Pons (tissue), 1 donor: ENCODE measurements at regions not wholly inside any gene's neighbourhood (a gene's known extent, or its start where the extent isn't known, plus 50 kb on each side); places are given as distances from the start of the nearest gene placed in this dataset.
A peak's percentile ranks its signal among the peaks of the same experiment; 100 is the strongest.

Experiments
- DNase-seq: peaks from one replicate; pipeline ENCODE4 v3.0.0-alpha.2; 2016; ENCODE audit warnings: low spot score

DNA sequence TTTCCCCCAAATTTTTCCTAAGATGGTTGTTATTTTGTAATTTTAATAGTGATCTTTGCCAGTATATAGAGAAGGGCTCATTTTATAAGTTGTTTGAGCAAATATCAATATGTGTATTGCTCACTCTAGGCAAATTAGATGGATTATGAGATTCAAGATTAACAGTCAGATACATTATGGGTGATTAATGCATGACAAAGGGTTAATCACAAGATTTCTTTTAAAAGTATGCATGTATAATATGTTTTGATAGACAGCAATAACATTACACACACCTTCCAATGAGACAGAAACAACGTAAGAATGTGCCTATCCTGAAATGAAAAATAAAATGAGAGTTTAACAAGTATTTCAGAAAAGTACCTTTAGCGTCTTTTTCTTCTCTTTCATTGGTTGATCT is 547.6 kb upstream of the AGTR1 start:
- DNase-seq = no peak

DNA sequence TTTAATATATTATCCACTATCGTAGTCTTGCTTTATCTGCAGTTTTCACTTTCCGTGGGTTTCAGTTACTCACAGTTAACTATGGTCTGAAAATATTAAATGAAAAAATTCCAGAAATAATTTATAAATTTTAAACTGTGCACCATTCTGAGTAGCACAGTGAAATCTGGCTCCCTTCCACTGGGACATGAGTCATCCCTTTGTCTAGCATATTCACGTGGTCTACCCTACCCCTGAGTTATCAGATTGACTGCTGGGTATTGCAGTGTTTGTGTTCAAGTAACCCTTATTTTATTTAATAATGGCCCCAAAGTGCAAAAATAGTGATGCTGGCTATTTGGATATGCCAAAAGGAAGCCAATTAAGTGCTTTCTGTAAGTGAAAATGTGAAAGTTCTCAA is 539.5 kb upstream of the AGTR1 start:
- DNase-seq = peak; percentile 68

DNA sequence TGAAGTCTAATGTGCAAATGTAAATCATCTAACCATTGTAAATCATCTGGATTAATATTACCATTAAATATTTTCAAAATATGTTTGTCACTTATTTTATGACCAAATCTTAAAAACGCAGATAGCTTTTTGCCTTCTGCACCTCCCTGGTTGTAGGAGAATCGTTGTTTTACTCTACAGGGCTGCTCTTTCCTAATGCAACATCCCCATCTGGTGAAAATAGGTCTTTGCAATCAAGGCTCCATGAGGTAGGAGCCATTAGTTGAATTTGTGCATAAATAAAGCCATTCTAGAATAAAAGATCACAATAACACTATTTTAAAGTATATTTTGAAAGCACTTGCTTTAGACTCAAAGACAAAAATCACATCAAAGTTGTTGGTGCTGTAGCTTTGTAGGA is 535.6 kb upstream of the AGTR1 start:
- DNase-seq = peak; percentile 50

DNA sequence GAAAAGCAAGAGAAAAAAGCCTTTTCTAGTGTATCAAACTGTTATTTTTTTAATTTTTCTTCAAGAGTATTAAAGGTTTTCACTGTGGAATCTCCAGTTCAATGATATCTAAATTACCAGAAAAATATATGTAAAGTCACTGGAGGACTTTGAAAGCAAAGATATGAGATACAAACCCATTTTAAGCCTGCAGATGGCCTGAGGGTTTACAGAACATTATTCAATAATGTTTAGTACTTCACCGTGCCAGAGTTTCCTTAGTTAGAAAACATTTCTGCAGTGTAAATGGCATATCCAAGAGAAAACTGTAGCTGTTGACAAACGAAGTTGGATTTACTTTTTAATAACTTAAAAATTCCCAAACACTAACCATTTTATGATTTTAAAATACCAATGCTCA is 529.4 kb upstream of the AGTR1 start:
- DNase-seq = no peak

DNA sequence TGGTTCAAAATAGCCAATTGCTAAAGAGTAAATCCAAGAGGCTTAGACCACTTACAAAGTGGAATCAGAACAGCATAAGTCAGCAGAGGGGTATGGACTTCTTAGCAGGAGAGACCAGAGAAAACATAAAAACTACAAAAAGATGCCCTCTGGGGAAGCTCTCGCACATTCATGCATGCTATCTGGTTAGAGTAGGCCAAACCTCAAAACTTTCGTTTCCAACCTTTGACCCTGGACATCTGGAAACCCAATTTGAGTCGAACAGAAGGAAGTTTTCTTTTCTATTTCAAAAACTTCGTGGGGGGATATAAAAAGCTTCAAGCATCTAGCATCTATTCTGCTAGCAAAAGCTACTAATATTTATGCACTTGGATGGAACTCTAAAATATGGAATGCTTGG is 523.9 kb upstream of the AGTR1 start:
- no peak for DNase-seq

DNA sequence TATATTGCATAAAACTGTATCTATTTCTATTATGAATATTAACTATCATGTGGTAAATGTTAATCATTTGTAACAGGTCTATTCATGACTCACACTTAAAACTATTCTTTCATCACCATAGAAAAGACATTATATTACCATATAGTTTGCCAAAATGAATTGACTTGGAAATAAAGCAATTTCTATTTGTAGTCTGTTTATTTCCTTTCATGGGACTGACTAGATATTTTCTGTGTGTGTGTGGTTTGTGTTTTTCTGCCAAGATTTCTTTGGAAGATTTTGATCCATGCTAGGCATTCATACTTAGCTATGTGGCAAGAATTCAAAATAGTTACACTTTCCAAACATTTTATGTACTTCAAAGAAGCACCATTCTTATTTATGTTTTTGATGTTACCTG is 522.5 kb upstream of the AGTR1 start:
- no peak for DNase-seq

DNA sequence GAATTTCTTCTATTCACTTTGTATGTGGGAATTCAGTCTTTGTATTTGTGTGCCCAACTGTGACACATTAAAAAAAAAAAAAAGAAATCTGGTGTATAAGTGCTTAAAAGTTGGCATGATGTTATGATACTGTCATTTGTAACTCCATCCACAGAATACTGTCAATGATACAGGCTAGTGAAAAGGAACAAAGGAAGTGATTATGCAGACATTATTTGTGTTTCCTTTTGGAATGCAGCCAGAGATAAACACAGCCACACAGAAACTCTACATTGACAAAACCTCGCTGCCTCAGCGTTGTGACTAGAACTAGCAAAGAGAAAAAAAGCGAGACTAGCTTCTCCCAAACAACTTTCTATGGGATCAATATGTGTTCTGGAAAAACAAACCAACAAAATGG is 519.2 kb upstream of the AGTR1 start:
- peak; percentile 88 for DNase-seq

DNA sequence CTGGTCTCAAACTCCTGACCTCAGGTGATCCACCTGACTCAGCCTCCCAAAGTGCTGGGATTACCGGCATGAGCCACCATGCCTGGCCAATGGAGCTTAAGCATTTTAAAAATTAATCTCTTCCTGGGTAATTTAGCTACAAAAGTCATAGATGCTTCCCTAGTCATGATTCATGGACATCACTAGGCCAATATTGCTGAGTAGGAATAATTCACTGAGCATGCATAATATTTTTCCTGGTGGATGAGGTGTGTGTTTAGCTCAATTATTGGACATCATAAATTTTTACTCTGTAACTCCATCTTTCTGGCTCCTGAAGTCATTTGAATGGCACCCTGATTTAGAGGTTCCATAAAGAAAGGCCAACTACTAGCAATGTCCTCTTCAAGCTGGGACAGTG is 512.9 kb upstream of the AGTR1 start:
- DNase-seq = no peak

DNA sequence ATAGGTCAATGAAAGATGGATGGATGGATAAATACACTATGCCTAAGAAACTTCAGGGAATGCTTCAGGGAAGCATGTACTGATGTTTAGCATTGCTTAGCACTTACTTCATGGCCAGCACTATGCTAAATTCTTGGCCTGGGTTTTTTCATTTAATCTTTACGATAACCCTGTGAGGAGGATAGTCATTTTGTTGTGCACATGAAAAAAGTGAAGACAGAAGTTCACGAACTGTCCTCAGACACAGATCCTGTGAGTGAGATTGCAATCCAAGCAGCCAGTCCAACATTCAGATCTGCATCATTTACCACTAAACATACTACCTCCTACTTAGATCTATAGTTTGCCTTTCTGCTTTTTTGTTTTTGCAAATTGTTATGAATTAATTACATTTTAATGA is 510.8 kb upstream of the AGTR1 start:
- DNase-seq = no peak

DNA sequence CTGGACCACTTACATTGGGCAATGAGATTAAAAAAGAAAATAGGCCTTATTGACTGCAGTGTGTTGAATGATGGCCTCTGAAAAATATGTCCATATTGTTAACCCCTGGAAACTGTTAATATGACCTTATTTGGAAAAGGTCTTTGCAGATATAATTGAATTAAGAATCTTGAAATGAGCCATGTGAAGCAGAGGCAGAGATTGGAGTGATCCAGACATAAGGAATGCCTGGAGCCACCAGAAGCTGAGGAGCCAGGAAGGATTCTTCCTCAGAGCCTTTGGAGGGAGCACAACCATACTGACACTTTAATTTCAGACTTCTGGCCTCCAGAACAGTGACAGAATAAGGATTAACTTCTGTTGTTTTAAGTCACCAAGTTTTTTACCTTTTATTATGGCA is 510.4 kb upstream of the AGTR1 start:
- DNase-seq = no peak

DNA sequence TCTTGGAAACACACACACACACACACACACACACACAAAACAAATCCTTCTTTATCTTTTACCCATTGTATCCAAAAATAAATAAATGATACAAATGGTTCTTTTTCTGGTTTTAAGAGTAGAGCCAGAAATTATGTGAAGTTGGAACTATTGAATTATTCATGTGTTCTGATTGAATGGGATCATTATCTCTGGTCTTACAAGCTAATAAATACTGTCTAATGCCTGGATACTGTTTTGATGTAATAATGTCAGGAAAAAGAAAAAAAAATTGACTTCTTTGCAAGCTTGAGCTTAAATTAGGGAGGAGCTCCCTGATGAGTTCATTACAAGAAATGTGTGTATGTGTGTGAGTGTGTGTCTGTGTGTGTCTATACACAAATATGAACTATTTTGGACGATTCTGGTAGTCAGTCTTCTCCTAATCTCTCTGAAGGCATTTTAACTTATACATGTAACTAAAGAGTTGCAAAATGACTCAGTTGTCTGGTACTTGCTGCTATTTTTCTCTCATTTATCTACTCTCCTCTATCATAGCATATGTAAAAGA is 507.2 kb upstream of the AGTR1 start:
- DNase-seq = peak; percentile 98

DNA sequence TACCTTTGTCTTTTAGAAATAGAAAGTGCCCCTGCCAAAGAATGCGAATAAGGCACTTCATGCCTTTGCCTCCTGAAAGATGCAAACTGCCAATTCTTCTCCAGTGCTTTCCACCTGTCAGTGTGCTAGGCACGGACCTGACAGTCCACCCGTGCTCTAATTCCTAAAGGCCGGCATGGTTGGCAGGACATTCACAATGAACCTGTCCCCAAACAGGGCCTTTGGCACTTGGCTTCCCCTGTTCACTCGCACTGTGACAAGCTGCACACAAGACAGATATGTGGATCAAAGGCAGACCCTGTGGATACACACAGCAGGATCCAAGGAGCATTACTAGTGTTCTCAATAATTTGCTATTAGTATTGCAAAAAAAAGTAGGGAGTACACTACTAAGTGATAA is 505.7 kb upstream of the AGTR1 start:
- no peak for DNase-seq

DNA sequence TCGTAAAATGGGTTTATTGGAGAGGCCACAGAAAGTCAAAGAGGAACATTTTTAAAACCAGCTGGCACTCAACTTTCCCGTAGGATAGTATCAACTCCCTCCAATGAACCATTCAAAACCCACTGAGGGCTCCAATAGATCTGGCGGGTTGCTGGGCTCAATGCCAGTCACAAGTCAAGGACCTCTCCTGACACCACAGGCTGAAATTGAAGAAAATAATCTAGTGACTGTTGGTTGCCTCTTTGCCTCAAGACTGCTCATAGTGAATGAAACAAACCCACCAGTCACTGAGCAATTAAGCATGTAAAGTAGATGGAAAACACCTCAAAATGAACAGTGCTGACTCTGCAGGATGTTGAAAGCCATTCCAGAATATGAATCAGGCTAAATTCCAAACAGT is 500.6 kb upstream of the AGTR1 start:
- no peak for DNase-seq

DNA sequence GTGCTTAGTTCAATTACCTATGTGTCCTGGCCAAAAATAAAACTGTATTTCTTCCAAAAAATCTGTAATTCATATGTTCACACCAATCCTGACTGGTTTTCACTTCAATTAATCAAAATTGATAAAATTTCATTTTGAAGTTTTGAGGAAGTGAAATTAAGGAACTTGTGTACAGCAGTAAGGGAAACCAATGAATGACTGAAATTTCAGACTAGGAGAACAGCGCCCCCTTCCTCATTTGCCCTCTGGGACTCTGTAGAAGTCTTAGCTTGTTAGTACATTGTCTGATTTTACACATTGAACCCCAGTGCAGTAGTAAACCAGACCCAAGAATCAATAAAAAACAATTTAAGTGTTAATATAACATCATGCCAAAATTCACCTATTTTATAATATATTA is 495.3 kb upstream of the AGTR1 start:
- no peak for DNase-seq

DNA sequence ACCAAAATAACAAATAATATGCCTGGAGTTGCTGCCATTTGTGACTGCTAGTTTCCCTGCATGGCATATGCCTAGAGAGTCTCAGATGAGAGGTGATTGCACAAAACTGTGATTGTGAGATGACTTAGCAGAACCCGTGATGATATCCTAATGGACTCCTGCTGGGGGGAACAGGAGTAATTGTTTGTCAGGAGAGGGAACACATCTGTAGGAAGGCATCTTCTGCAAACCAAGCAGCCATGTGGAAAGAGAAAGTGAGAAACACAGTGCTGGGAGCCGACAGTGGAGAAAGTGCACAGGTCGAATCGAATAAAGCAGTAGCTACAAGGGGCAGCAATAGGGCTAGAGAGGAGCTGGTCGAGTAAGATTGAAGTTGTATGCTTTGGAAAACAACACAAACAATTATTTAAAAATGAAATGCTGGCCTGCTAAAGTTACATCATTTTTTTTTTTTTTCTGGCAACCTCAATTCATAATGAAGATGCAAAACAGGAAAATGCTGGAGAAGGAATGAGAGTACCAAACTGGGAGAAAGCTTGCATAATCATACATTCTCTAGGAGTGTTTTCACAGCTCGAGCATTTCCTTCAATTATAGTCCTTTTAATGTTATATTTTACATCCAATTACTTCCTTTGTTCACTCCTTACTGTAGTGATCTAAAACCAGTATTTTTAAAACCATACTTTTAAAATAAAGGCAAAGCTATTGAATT is 494.2 kb upstream of the AGTR1 start:
- DNase-seq = peak; percentile 37

DNA sequence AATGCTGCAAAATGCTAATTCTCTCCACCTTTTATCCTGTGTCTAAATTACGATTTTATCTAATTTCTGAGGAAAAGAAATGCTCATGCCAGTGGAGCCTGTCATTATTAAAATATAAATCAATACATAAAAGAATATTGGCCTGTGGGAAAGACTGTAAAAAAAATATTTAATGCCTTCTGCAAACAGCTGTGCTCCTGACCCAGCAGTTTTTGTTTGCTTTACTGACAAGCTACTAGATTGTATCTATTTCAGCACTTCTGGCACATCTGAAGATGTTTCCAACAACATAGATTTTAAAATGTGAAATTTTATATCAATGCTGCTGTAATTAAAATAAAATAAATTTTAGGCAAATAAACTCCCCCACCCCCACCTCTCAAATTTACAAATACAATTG is 493.6 kb upstream of the AGTR1 start:
- no peak for DNase-seq

DNA sequence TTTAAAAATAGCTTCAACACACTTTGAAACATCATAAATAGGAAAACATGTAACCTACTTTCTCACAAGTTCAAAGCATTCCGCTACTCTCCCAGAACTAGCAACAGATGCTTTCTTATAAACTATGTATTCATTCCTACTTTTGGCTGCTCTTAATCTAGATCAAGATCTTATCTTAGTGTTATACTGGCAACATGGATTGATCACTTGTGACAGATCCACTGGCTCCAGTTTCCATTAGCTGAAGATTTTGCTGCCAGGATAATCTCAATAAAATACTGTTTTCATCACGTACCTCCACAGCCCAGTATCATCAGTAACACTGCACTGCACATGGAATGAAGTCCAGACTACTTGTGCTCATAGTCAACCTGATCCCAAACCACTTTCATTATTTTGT is 491.7 kb upstream of the AGTR1 start:
- DNase-seq = no peak

DNA sequence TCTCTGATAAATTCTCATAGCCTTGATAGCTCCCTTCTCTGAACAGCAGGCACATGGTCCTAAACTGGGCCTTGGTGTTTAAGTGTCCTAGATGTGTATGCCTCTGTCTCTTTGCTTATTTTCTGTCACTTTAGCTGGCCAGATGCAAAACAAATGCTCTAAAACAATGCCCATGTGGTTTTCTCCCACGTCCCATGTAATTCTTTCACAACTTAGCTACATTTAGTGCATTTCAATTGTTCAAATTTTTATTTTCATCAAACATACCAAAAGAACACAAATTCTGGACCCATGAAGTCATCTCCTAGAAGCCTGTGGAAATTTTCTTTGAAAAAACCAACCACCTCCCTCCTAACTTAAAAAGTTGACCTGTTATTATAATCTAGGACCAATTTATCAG is 491.3 kb upstream of the AGTR1 start:
- no peak for DNase-seq

DNA sequence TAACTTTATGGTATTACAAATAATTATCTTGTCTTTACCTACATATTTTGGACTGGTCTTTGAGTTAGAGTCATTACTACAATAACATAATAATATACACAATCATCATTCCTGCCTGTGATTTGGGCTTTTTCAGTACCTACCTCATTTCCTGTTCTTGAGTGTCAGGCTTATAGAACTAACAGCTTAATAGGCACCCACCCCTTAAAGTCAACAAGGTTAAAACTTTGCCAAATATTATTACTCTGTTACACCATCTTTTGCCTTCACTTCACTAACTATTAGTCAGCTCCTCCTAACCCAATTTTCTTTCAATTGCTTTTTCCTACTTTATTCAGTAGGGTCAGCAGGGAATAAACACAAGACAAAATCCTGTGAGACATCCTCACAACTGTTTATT is 488.7 kb upstream of the AGTR1 start:
- DNase-seq = no peak

DNA sequence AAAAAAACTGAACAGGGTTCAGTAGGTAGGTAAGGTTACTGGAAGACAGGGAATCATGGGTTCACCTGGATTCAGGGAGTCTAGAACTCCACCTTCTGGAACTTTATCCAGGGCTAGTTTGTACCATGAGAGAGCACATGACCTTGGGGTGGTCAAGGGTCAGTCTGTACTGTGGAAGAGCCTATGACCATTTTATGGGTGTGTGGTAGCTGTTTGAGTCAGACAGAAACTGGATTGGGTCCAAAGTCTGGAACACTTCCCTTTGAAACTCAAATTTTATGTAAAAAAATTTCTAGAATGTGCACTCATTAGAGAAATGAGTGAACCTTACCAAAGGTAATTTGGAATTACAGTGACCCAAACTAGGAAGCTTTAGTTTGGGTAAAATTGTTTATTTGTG is 486.0 kb upstream of the AGTR1 start:
- DNase-seq = no peak

DNA sequence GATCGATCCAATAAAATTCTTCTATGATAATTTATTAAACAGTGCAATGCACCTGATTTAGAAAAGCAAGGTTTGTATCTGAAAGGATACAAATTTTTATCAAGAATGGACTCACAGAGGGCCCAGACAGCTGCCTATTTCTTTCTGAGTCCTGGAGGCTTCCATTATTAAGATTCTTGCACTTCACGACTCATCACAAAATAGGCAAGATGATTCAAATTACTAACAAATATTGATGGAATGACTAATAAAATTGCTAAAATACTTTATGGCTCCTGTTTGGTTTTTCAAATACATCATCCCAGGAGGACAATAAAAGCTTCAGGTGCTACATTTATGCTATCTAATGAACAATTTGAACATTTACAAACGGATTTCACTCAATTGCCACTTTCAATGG is 483.0 kb upstream of the AGTR1 start:
- DNase-seq = no peak

DNA sequence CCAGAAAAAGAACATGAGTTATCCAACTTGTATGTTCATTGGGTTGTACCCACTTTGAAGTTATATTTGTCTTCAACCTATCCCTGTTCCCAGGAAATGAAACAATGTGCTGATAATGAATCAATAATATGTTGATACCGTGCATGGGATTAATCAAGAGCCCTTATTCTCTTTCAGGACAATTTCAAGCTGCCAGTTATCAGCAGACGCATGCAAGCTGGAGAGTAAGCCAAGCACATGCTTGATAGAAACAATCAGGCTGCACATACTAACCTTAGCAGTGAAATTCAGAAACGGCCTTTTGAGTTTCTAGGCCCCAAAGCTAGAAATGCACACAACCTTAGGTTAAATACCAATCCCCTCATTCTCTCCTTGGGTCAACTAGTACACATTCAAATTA is 480.4 kb upstream of the AGTR1 start:
- no peak for DNase-seq

DNA sequence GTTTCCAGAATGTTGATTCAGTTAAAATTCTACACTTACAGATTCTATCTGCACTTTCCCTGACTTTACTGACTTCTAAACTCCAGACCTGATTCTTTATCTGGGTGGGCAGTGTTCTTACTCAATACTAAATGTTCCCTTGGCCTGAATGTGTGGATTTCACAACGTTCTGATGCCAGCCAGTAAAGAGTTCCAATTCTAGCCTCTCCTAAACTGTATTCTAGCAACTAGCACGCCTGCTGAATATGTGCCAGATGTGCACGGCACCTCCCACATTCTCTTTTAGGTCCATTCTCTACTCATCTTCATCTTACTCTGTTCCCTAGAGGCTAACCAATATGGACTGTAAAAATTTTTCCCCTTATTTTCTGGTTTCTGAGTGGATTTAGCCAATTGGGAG is 479.5 kb upstream of the AGTR1 start:
- DNase-seq = no peak

DNA sequence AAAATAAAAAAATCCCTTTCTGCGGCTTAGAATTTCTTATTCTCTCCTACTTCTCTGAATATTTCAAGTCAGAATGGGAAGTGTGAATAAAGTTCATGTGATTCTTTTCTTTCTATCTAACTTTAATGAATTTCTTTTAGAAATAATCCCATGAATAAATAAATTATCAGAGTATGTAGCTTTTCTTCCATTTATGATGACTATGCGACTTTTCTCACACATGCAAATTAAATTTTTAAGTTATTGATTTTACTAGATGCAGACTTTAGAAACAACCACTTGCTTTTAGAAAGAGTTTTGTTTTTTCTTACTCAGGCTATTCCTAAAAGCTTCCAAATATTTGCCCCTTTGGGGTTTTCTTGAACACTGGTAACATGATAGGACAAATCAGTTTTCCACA is 477.7 kb upstream of the AGTR1 start:
- DNase-seq = no peak

DNA sequence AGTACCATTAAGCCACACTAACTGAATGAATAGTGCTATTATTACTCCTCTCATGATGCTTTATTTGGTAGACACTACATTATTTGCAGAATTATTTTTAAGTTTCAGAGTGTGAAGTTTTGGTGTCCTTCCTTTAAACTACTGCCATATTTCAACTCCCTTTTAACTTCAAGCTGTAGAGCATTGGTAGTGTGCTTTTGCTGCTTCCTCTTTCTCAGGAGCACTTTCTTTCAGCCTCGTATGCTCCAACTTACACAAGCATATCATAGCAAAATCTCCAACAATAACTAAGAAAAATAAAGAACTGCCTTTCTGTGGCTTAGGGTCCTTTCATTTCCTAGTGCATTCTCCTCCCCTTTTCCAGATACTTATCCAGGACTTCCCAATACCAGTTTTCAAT is 476.4 kb upstream of the AGTR1 start:
- DNase-seq = no peak
